Left colon (tissue), 2 donors: ENCODE measurements at regions not wholly inside any gene's neighbourhood (a gene's known extent, or its start where the extent isn't known, plus 50 kb on each side); places are given as distances from the start of the nearest gene placed in this dataset.

ENCODE experiments used
- ATAC-seq: fragments of 200-7000 bp; cut with Tn5 transposase; one replicate; pipeline ENCODE4 v1.9.1; 2020; ENCODE audit warnings: mild to moderate bottlenecking, moderate library complexity
- DNase-seq, 2 donors: peaks; one replicate each; pipeline ENCODE4 v3.0.0-alpha.2; 2020
- intact Hi-C, 2 donors: fragments of 100-400 bp; cut with DNase I in 1 of 2; cut with micrococcal nuclease in 1 of 2; formaldehyde crosslinking; loops; one replicate each; pipeline versions ENCODE4 v1.11.2 to v1.14.0; 2022; cut with DNase I, micrococcal nuclease
- donor health status: DM: no; HTN: no; CAD: no.
- donor health status: DM: yes; HTN: yes; CAD: no.

- intact Hi-C loops = no loop called here
- ATAC-seq = no peak
- DNase-seq = no peak
Measured at GRCh38 chr10:130982802-130983201, 328.7 kb downstream of the TCERG1L start.

- intact Hi-C loops = no loop called here
- ATAC-seq (no peak), DNase-seq (no peak)
Measured at GRCh38 chr10:130983749-130984148, 327.8 kb downstream of the TCERG1L start.

- ATAC-seq (no peak), DNase-seq (no peak)
- intact Hi-C loops = no loop called here
Measured at GRCh38 chr10:130984686-130985085, 326.8 kb downstream of the TCERG1L start.

- no peak for DNase-seq
- intact Hi-C loops = no loop called here
- ATAC-seq = no peak
Measured at GRCh38 chr10:130985158-130985753, 326.3 kb downstream of the TCERG1L start.

GRCh38 chr10:130986846-130987245 lies 324.7 kb downstream of the TCERG1L start:
- DNase-seq (no peak), ATAC-seq (no peak)
- intact Hi-C loops = no loop called here

- intact Hi-C loops = no loop called here
- ATAC-seq (no peak), DNase-seq (no peak)
Measured at GRCh38 chr10:130987401-130987800, 324.1 kb downstream of the TCERG1L start.

GRCh38 chr10:130989670-130990232 lies 321.8 kb downstream of the TCERG1L start:
- DNase-seq (no peak), ATAC-seq (no peak)
- intact Hi-C loops = no loop called here

- ATAC-seq (no peak), DNase-seq (no peak)
- intact Hi-C loops = no loop called here
Measured at GRCh38 chr10:130990486-130990885, 321.0 kb downstream of the TCERG1L start.

GRCh38 chr10:130992802-130993523 lies 318.6 kb downstream of the TCERG1L start:
- no peak for ATAC-seq
- intact Hi-C loops = no loop called here
- no peak for DNase-seq

GRCh38 chr10:130993612-130994011 lies 317.9 kb downstream of the TCERG1L start:
- intact Hi-C loops = no loop called here
- ATAC-seq = no peak
- DNase-seq = no peak

GRCh38 chr10:130994191-130994590 lies 317.3 kb downstream of the TCERG1L start:
- no peak for ATAC-seq
- no peak for DNase-seq
- intact Hi-C loops = no loop called here

GRCh38 chr10:130994845-130995244 lies 316.7 kb downstream of the TCERG1L start:
- DNase-seq = no peak
- ATAC-seq = no peak
- intact Hi-C loops = no loop called here

- intact Hi-C loops = no loop called here
- DNase-seq (no peak), ATAC-seq (no peak)
Measured at GRCh38 chr10:130997267-130998045, 314.1 kb downstream of the TCERG1L start.

- intact Hi-C loops = no loop called here
- no peak for DNase-seq
- ATAC-seq = no peak
Measured at GRCh38 chr10:130998046-130998435, 313.5 kb downstream of the TCERG1L start.

- ATAC-seq = no peak
- no peak for DNase-seq
- intact Hi-C loops = no loop called here
Measured at GRCh38 chr10:130998642-130999041, 312.9 kb downstream of the TCERG1L start.

- intact Hi-C loops = no loop called here
- ATAC-seq = no peak
- no peak for DNase-seq
Measured at GRCh38 chr10:130999376-131000202, 311.9 kb downstream of the TCERG1L start.

GRCh38 chr10:131000244-131000643 lies 311.3 kb downstream of the TCERG1L start:
- ATAC-seq (no peak), DNase-seq (no peak)
- intact Hi-C loops = no loop called here

GRCh38 chr10:131000743-131001142 lies 310.8 kb downstream of the TCERG1L start:
- DNase-seq (no peak), ATAC-seq (no peak)
- intact Hi-C loops = no loop called here

GRCh38 chr10:131001438-131001837 lies 310.1 kb downstream of the TCERG1L start:
- DNase-seq = no peak
- intact Hi-C loops = no loop called here
- no peak for ATAC-seq
